ENCODE measurements at regions not wholly inside any gene's neighbourhood (a gene's known extent, or its start where the extent isn't known, plus 50 kb on each side); places are given as distances from the start of the nearest gene placed in this dataset.
"Not testable (repeated sequence)": the region's sequence is repeated elsewhere in the genome, so short reads cannot be mapped to it uniquely, and the experiment has no call there.

- no peak for ATAC-seq
- no peak for DNase-seq
- intact Hi-C loops (cut with DNase I, micrococcal nuclease) = loop anchor here in 1 of 2 donors (2.0 kb wide), 1 partner anchor 133 kb away; no protein-coding TSS in a partner anchor
Observed at GRCh38 chr14:52129721-52130120, 60.9 kb upstream of the NID2 start.

DNA sequence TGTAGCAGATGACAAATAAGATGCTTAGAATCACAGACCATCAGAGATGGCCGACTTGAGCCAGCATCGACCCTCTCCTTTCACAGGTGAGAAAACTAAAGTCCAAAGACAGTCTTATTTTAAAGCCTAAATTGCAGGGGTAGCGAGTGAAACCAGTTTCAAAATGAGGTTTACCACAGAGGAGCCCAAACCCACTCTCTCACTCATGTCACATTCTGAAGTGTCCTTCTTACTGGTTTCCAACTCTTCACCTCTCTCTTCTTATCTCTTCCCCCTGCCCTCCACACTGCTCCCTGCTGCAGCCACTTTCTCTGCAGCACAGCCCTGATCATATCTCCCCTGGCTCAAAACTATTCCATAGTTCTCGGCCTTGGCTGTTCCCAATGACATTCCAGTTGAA is 57.0 kb upstream of the NID2 start:
- DNase-seq (no peak), ATAC-seq (no peak)
- intact Hi-C loops (cut with DNase I, micrococcal nuclease) = no loop called here

GRCh38 chr14:52124791-52125684 is 56.2 kb upstream of the NID2 start:
- ATAC-seq = no peak
- DNase-seq = no peak
- intact Hi-C loops (cut with DNase I, micrococcal nuclease) = no loop called here

DNA sequence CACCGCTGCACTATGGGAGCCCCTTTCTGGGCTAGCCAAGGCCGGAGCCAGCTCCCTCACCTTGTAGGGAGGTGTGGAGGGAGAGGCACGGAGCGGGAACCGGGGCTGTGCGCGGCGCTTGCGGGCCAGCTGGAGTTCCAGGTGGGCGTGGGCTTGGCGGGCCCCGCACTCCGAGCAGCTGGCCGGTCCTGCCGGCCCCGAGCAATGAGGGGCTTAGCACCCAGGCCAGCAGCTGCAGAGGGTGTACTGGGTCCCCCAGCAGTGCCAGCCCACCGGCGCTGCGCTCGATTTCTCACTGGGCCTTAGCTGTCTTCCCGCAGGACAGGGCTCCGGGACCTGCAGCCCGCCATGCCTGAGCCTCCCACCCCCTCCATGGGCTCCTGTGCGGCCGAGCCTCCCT is 53.3 kb upstream of the NID2 start:
- intact Hi-C loops (cut with DNase I, micrococcal nuclease); DNase-seq; ATAC-seq: not testable (repeated sequence)

DNA sequence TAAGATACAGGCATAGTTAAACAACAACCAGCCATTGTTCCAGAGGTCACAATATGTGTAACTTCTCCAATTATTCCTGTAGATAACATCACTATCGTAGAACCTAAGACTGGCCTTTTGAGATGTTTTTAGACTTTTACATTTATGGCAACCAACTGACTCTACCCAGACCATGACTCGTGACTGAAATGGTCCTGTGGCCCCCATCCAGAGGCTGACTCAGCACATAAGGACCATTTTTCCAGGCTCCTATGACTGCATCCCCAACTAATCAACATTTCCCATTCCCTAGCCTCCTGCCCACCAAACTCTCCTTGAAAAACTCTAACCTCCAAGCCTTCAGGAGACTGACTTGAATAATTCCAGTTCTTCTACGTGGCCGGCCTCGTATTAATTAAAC is 52.6 kb upstream of the NID2 start:
- intact Hi-C loops (cut with DNase I, micrococcal nuclease) = no loop called here
- DNase-seq = no peak
- peak; percentile 53 for ATAC-seq

DNA sequence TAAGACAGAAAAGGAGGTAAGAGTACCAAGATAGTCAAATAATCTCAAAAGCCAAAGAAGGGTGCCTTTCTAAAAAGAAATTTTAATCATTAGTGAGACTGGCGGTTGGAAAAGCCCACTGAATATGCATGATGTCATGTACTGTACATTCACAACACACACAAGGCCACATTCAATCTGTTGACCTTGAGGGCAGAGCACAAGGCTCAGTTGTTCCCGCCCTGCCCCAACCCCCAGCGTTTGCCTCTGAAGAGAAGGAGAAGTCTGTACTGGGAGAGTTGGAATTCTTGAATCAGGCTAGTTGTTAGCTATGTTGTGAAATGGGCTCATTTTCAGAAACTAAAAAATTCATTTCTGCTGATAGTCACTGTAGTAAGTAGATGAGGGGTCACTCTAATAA is 50.2 kb upstream of the NID2 start:
- DNase-seq (peak in 1 of 2 donors; percentile 26), ATAC-seq (peak; percentile 86)
- intact Hi-C loops (cut with DNase I, micrococcal nuclease) = no loop called here
